GM18508 (cell line): ENCODE measurements at regions not wholly inside any gene's neighbourhood (a gene's known extent, or its start where the extent isn't known, plus 50 kb on each side); places are given as distances from the start of the nearest gene placed in this dataset.
"Not testable (repeated sequence)": the region's sequence is repeated elsewhere in the genome, so short reads cannot be mapped to it uniquely, and the experiment has no call there.

ENCODE experiments used
- ATAC-seq: cut with Tn5 transposase; IDR thresholded peaks from one replicate; pipeline ENCODE4 v1.9.1; 2021; ENCODE audit warnings: moderate number of reproducible peaks; ENCODE audit not compliant: insufficient read depth, unreplicated experiment

GRCh38 chr2:131668794-131669540 lies 141.3 kb downstream of the CCDC74A start:
- ATAC-seq: not testable (repeated sequence)

GRCh38 chr2:131671841-131672470 lies 144.3 kb downstream of the CCDC74A start:
- not testable (repeated sequence) for ATAC-seq

GRCh38 chr2:131672471-131673399 lies 145.0 kb downstream of the CCDC74A start:
- ATAC-seq: peak; percentile 74

GRCh38 chr2:131673400-131674173 lies 145.9 kb downstream of the CCDC74A start:
- ATAC-seq: peak; percentile 73

- ATAC-seq: no peak
Measured at GRCh38 chr2:131674174-131674507, 146.5 kb downstream of the CCDC74A start.

GRCh38 chr2:131681611-131682121 lies 154.0 kb downstream of the CCDC74A start:
- not testable (repeated sequence) for ATAC-seq

GRCh38 chr2:131682122-131682944 lies 154.6 kb downstream of the CCDC74A start:
- ATAC-seq: peak; percentile 95

GRCh38 chr2:131682945-131683330 lies 155.2 kb downstream of the CCDC74A start:
- ATAC-seq: peak; percentile 39

GRCh38 chr2:131684631-131685316 lies 157.1 kb downstream of the CCDC74A start:
- not testable (repeated sequence) for ATAC-seq

- not testable (repeated sequence) for ATAC-seq
Measured at GRCh38 chr2:131686164-131686893, 158.6 kb downstream of the CCDC74A start.

- not testable (repeated sequence) for ATAC-seq
Measured at GRCh38 chr2:131686894-131687238, 159.2 kb downstream of the CCDC74A start.

GRCh38 chr2:131689066-131689465 lies 161.4 kb downstream of the CCDC74A start:
- not testable (repeated sequence) for ATAC-seq

GRCh38 chr2:131711268-131711667 lies 183.6 kb downstream of the CCDC74A start:
- not testable (repeated sequence) for ATAC-seq

GRCh38 chr2:131717907-131718306 lies 190.2 kb downstream of the CCDC74A start:
- not testable (repeated sequence) for ATAC-seq

GRCh38 chr2:131721163-131721562 lies 193.5 kb downstream of the CCDC74A start:
- not testable (repeated sequence) for ATAC-seq

GRCh38 chr2:131722256-131722655 lies 194.6 kb downstream of the CCDC74A start:
- not testable (repeated sequence) for ATAC-seq

GRCh38 chr2:131724019-131724418 lies 196.3 kb downstream of the CCDC74A start:
- ATAC-seq: no peak

GRCh38 chr2:131728451-131728850 lies 200.8 kb downstream of the CCDC74A start:
- not testable (repeated sequence) for ATAC-seq
